ENCODE measurements at regions not wholly inside any gene's neighbourhood (a gene's known extent, or its start where the extent isn't known, plus 50 kb on each side); places are given as distances from the start of the nearest gene placed in this dataset.

GRCh38 chr11:71150859-71151258, 101.5 kb downstream of the SHANK2 start:
- Histone ChIP-seq H3K9ac (ENCODE audit: insufficient read depth in 1 of 2, low read depth in 2 of 2, low read length in 2 of 2) (no peak overlapping the region), H3K4me1 (replicated peaks in 1 of 2; ENCODE audit: control insufficient read depth in 2 of 2, insufficient read depth in 2 of 2, low read length in 2 of 2) (no peaks in the 10 kb centered on the region; a peak in 2 of 5 replicates), H3K36me3 (ENCODE audit: control insufficient read depth, insufficient read depth, low read length) (no peaks in the 10 kb centered on the region), H3K27me3 (ENCODE audit: control insufficient read depth in 2 of 2, insufficient read depth in 2 of 2, low read length in 2 of 2) (peaks cover 5 to 40% of the 10 kb centered on the region in 2 experiments; a peak in 3 of 5 replicates), H3K9me3 (replicated peaks; ENCODE audit: control insufficient read depth, insufficient read depth, low read depth, low read length) (no peaks in the 10 kb centered on the region), H3K9me1 (ENCODE audit: control insufficient read depth, insufficient read depth, low read length) (no peaks in the 10 kb centered on the region), H4K20me1 (replicated peaks; ENCODE audit: control insufficient read depth, insufficient read depth, low read length) (no peaks in the 10 kb centered on the region), H2AFZ (ENCODE audit: low read depth, low read length) (no peak overlapping the region), H3K4me3 (no peak overlapping the region), H3K4me2 (ENCODE audit: insufficient read depth, low read length) (no peak overlapping the region), H3K79me2 (ENCODE audit: control insufficient read depth, insufficient read depth, low read length) (no peaks in the 10 kb centered on the region), H3K27ac (ENCODE audit: extremely low read depth, low read depth, low read length) (no peak overlapping the region)
- intact Hi-C loops (cut with micrococcal nuclease) = no loop called here
- DNase-seq (ENCODE audit: extremely low read depth in 1 of 4, low spot score in 3 of 4) (no peak), FAIRE-seq (no peak), ATAC-seq (no peak)
- ChIA-PET POLR2A (no interaction called here), CTCF (ENCODE audit: low intra/inter-chr PET ratio) (no interaction called here)
- no TSS peak for BruUV-seq (replicated peaks)
- TF ChIP-seq HDAC6 (IDR thresholded peaks at IDR 0.05; ENCODE audit: low read depth, low read length) (no peak), E2F3 (CRISPR knock-in tag; IDR thresholded peaks at IDR 0.05) (no peak), ZKSCAN1 (IDR thresholded peaks at IDR 0.05; ENCODE audit: low read depth, low read length) (no peak), WHSC1 (IDR thresholded peaks at IDR 0.05; ENCODE audit: low read length) (no peak)
- TF ChIP-seq, protein P1, sequence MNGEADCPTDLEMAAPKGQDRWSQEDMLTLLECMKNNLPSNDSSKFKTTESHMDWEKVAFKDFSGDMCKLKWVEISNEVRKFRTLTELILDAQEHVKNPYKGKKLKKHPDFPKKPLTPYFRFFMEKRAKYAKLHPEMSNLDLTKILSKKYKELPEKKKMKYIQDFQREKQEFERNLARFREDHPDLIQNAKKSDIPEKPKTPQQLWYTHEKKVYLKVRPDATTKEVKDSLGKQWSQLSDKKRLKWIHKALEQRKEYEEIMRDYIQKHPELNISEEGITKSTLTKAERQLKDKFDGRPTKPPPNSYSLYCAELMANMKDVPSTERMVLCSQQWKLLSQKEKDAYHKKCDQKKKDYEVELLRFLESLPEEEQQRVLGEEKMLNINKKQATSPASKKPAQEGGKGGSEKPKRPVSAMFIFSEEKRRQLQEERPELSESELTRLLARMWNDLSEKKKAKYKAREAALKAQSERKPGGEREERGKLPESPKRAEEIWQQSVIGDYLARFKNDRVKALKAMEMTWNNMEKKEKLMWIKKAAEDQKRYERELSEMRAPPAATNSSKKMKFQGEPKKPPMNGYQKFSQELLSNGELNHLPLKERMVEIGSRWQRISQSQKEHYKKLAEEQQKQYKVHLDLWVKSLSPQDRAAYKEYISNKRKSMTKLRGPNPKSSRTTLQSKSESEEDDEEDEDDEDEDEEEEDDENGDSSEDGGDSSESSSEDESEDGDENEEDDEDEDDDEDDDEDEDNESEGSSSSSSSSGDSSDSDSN (IDR thresholded peaks at IDR 0.05; ENCODE audit: borderline replicate concordance in 1 of 2, low read depth in 2 of 2, low read length in 2 of 2) = no peak
- WGBS (ENCODE audit: insufficient coverage, low coverage, missing lambda C conversion rate) = 0% methylated on average over 8 of the region's 8 CpGs
- in situ Hi-C loops (cut with MboI) = no loop called here
